ENCODE measurements at regions not wholly inside any gene's neighbourhood (a gene's known extent, or its start where the extent isn't known, plus 50 kb on each side); places are given as distances from the start of the nearest gene placed in this dataset.

DNA sequence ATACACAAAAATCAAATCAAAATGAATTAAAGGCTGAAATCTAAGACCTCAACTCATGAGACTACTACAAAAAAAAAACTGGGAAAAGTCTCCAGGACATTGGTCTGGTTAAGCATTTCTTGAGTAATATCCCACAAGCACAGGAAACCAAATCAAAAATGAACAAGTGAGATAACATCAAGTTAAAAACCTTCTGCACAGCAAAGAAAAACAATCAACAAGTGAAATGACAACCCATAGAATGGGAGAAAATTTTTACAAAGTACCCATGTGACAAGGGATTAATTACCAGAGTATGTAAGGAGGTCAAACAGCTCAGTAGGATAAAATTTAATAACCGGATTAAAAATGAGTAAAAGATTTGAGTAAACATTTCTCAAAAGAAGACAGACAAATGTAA is 338.7 kb downstream of the SLC16A7 start:
- ChIA-PET CTCF (ENCODE audit: partially characterized antibody) (no interaction called here), POLR2A (ENCODE audit: partially characterized antibody) (no interaction called here)
- Histone ChIP-seq H3K27ac (ENCODE audit: low read depth, low read length) (no peak overlapping the region), H2BK12ac (ENCODE audit: low read depth, low read length) (no peak overlapping the region), H3K18ac (ENCODE audit: extremely low read depth, low read length) (no peak overlapping the region), H3K14ac (ENCODE audit: insufficient read length) (no peak overlapping the region), H3K4me3 (ENCODE audit: extremely low read depth in 1 of 4, insufficient read depth in 2 of 4, low read depth in 3 of 4, low read length in 4 of 4) (no peak overlapping the region), H2AK5ac (ENCODE audit: low read depth, low read length) (no peak overlapping the region), H2BK120ac (replicated peaks; ENCODE audit: low read depth, low read length) (no peak overlapping the region), H3K4me2 (ENCODE audit: insufficient read depth in 1 of 2, low read depth in 2 of 2, low read length in 2 of 2) (no peak overlapping the region), H4K5ac (ENCODE audit: insufficient read length, low read depth, low read length) (no peak overlapping the region), H4K91ac (replicated peaks; ENCODE audit: insufficient read length, low read length) (no peak overlapping the region), H3K9me3 (ENCODE audit: insufficient read depth in 2 of 2, low read depth in 1 of 2, low read length in 1 of 2) (no peaks in the 10 kb centered on the region), H3K79me2 (ENCODE audit: control insufficient read depth in 1 of 2, insufficient read depth in 2 of 2, low read length in 2 of 2) (no peaks in the 10 kb centered on the region), H3K23ac (ENCODE audit: insufficient read length) (no peak overlapping the region), H3K4ac (replicated peaks; ENCODE audit: insufficient read length, low read depth, low read length) (no peak overlapping the region), H2BK20ac (ENCODE audit: low read length) (no peak overlapping the region), H2BK15ac (ENCODE audit: low read length) (no peak overlapping the region), H3K36me3 (ENCODE audit: control insufficient read depth in 2 of 4, insufficient read depth in 4 of 4, low read length in 3 of 4) (no peaks in the 10 kb centered on the region), H4K20me1 (replicated peaks in 1 of 2; ENCODE audit: control insufficient read depth in 1 of 2, insufficient read depth in 2 of 2, low read length in 2 of 2) (no peaks in the 10 kb centered on the region), H2AFZ (ENCODE audit: low read length) (no peak overlapping the region), H3K23me2 (ENCODE audit: low read depth, low read length) (no peaks in the 10 kb centered on the region), H2BK5ac (ENCODE audit: low read depth, low read length) (no peak overlapping the region), H3K56ac (replicated peaks; ENCODE audit: insufficient read length, low read depth, low read length) (no peak overlapping the region), H3K4me1 (replicated peaks in 1 of 4; ENCODE audit: control insufficient read depth in 3 of 4, insufficient read depth in 4 of 4, low read length in 3 of 4) (peaks cover 0 to 2% (median 0%) of the 10 kb centered on the region in 4 experiments; a peak in 1 of 7 replicates), H3K79me1 (ENCODE audit: low read depth, low read length) (no peaks in the 10 kb centered on the region), H3K9ac (replicated peaks in 1 of 4; ENCODE audit: extremely low read depth in 1 of 4, low read depth in 3 of 4, low read length in 3 of 4) (no peak overlapping the region), H3K27me3 (replicated peaks in 1 of 4; ENCODE audit: control insufficient read depth in 3 of 4, extremely low read depth in 1 of 4, insufficient read depth in 3 of 4, low read length in 3 of 4) (peaks cover 6 to 14% (median 8%) of the 10 kb centered on the region in 4 experiments; a peak in 5 of 7 replicates), H4K8ac (ENCODE audit: extremely low read depth, insufficient read depth, low read length) (no peak overlapping the region)
- FAIRE-seq (no peak), DNase-seq (ENCODE audit: low read depth in 1 of 2, low spot score in 2 of 2) (no peak)
- TF ChIP-seq EP300 (IDR thresholded peaks at IDR 0.05; ENCODE audit: borderline replicate concordance in 1 of 2, low read depth in 2 of 2, low read length in 2 of 2), result no peak
- TF ChIP-seq, protein P1, sequence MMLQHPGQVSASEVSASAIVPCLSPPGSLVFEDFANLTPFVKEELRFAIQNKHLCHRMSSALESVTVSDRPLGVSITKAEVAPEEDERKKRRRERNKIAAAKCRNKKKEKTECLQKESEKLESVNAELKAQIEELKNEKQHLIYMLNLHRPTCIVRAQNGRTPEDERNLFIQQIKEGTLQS (IDR thresholded peaks at IDR 0.05; ENCODE audit: insufficient read depth, low read depth, low read length), result no peak
- TF ChIP-seq ATF2 (IDR thresholded peaks at IDR 0.05; ENCODE audit: low read length), result no peak
- no peak for TF ChIP-seq HDAC6 (IDR thresholded peaks at IDR 0.05; ENCODE audit: low read depth, low read length)
- 95% methylated on average over 1 of the region's 1 CpG; no CpG with 5 or more reads in 1 of the 2 experiments for WGBS, 2 experiments (ENCODE audit: extremely low coverage in 1 of 2, insufficient coverage in 1 of 2, insufficient read length in 1 of 2, insufficient replicate concordance in 2 of 2, low coverage in 1 of 2, low lambda C conversion rate in 2 of 2, missing lambda C conversion rate in 1 of 2)
